Astrocyte (in vitro differentiated cells and primary cell): ENCODE measurements at regions not wholly inside any gene's neighbourhood (a gene's known extent, or its start where the extent isn't known, plus 50 kb on each side); places are given as distances from the start of the nearest gene placed in this dataset.

Experiments used
- DNase-seq: peaks from one replicate; pipeline ENCODE4 v3.0.0-alpha.2; 2010; ENCODE audit warnings: low read depth
- FAIRE-seq: peaks from 2 replicates; lab custom pipeline; 2011; peaks lifted over from hg19 to GRCh38; lab: Jason Lieb, UNC
- H2AFZ ChIP-seq: 2 replicates; pipeline ENCODE4 v1.6.0; 2012; ENCODE audit warnings: low read depth, low read length, inconsistent platforms
- H3K27ac ChIP-seq: 2 replicates; pipeline ENCODE4 v1.5.1; 2011; ENCODE audit warnings: low read depth, low read length, inconsistent platforms
- H3K27me3 ChIP-seq: 2 replicates; pipeline ENCODE4 v1.6.0; 2011; ENCODE audit warnings: low read length, inconsistent platforms; ENCODE audit not compliant: insufficient read depth
- H3K36me3 ChIP-seq: 2 replicates; pipeline ENCODE4 v1.5.1; 2011; ENCODE audit warnings: low read length, inconsistent platforms; ENCODE audit not compliant: insufficient read depth
- H3K4me1 ChIP-seq: 2 replicates; pipeline ENCODE4 v1.5.1; 2011; ENCODE audit warnings: low read length, inconsistent platforms; ENCODE audit not compliant: insufficient read depth
- H3K4me2 ChIP-seq: 2 replicates; pipeline ENCODE4 v1.6.0; 2012; ENCODE audit warnings: low read length, inconsistent platforms
- H3K4me3 ChIP-seq: 2 replicates; pipeline ENCODE4 v1.5.1; 2011; ENCODE audit warnings: low read depth, mild to moderate bottlenecking, low read length, inconsistent platforms; ENCODE audit not compliant: insufficient read depth
- H3K79me2 ChIP-seq: 2 replicates; pipeline ENCODE4 v1.6.0; 2012; ENCODE audit warnings: mild to moderate bottlenecking, low read length, inconsistent platforms; ENCODE audit not compliant: insufficient read depth
- H3K9ac ChIP-seq: 2 replicates; pipeline ENCODE4 v1.6.0; 2012; ENCODE audit warnings: mild to moderate bottlenecking, low read length, inconsistent platforms
- H3K9me3 ChIP-seq: 2 replicates; pipeline ENCODE4 v1.5.1; 2012; ENCODE audit warnings: low read depth, mild to moderate bottlenecking, low read length, inconsistent platforms; ENCODE audit not compliant: insufficient read depth
- H4K20me1 ChIP-seq: 2 replicates; pipeline ENCODE4 v1.6.0; 2012; ENCODE audit warnings: low read length, inconsistent platforms; ENCODE audit not compliant: insufficient read depth
- H3K27ac Mint-ChIP-seq: one replicate; pipeline ENCODE4 v1.8.0; 2021; ENCODE audit warnings: mild to moderate bottlenecking, mixed read lengths; ENCODE audit not compliant: unreplicated experiment
- H3K27me3 Mint-ChIP-seq: one replicate; pipeline ENCODE4 v1.8.0; 2021; ENCODE audit warnings: low read depth, mixed read lengths; ENCODE audit not compliant: unreplicated experiment
- H3K36me3 Mint-ChIP-seq: one replicate; pipeline ENCODE4 v1.8.0; 2021; ENCODE audit warnings: low read depth, mixed read lengths; ENCODE audit not compliant: unreplicated experiment
- H3K4me1 Mint-ChIP-seq: one replicate; pipeline ENCODE4 v1.8.0; 2021; ENCODE audit warnings: low read depth, mixed read lengths; ENCODE audit not compliant: unreplicated experiment
- H3K4me3 Mint-ChIP-seq: one replicate; pipeline ENCODE4 v1.8.0; 2021; ENCODE audit warnings: mild to moderate bottlenecking, moderate library complexity, mixed read lengths; ENCODE audit not compliant: unreplicated experiment
- H3K9me3 Mint-ChIP-seq: one replicate; pipeline ENCODE4 v1.8.0; 2021; ENCODE audit warnings: mild to moderate bottlenecking, mixed read lengths; ENCODE audit not compliant: unreplicated experiment
- CTCF ChIP-seq: IDR thresholded peaks from 2 replicates; pipeline ENCODE4 v1.5.1; 2011; ENCODE audit warnings: low read depth, mild to moderate bottlenecking, inconsistent platforms, low read length, moderate library complexity; ENCODE audit not compliant: insufficient read depth
- EZH2 ChIP-seq: IDR thresholded peaks from 2 replicates; pipeline ENCODE4 v1.6.1; 2012; ENCODE audit warnings: mild to moderate bottlenecking, low read length, inconsistent platforms; ENCODE audit not compliant: insufficient read depth

- Histone ChIP-seq H3K4me2 (no peak overlapping the region), H3K9me3 (no peaks in the 10 kb centered on the region), H3K36me3 (no peaks in the 10 kb centered on the region), H3K4me3 (no peak overlapping the region), H2AFZ (no peak overlapping the region), H3K27me3 (no peaks in the 10 kb centered on the region), H4K20me1 (no peaks in the 10 kb centered on the region), H3K4me1 (no peaks in the 10 kb centered on the region), H3K9ac (no peak overlapping the region), H3K27ac (no peak overlapping the region), H3K79me2 (no peaks in the 10 kb centered on the region)
- FAIRE-seq (no peak), DNase-seq (no peak)
- Mint-ChIP-seq H3K27ac (no peak overlapping the region), H3K4me3 (no peak overlapping the region), H3K4me1 (no peaks in the 10 kb centered on the region), H3K27me3 (peaks cover 12% of the 10 kb centered on the region), H3K9me3 (peaks cover 4% of the 10 kb centered on the region), H3K36me3 (no peaks in the 10 kb centered on the region)
- no peak for TF ChIP-seq EZH2
- no peak for TF ChIP-seq CTCF
Measured at GRCh38 chr6:6766230-6766905, 177.8 kb downstream of the LY86 start.

- Histone ChIP-seq H3K4me1 (no peaks in the 10 kb centered on the region), H3K27ac (no peak overlapping the region), H3K4me2 (no peak overlapping the region), H3K27me3 (no peaks in the 10 kb centered on the region), H3K4me3 (no peak overlapping the region), H3K79me2 (no peaks in the 10 kb centered on the region), H3K9me3 (no peaks in the 10 kb centered on the region), H3K9ac (no peak overlapping the region), H4K20me1 (no peaks in the 10 kb centered on the region), H3K36me3 (no peaks in the 10 kb centered on the region), H2AFZ (no peak overlapping the region)
- no peak overlapping the region for H3K27ac Mint-ChIP-seq
- no peak for DNase-seq
- H3K4me1 Mint-ChIP-seq = no peaks in the 10 kb centered on the region
- H3K9me3 Mint-ChIP-seq = peaks cover 4% of the 10 kb centered on the region
- peaks cover 4% of the 10 kb centered on the region for H3K27me3 Mint-ChIP-seq
- no peak overlapping the region for H3K4me3 Mint-ChIP-seq
- no peak for FAIRE-seq
- TF ChIP-seq CTCF (no peak), EZH2 (no peak)
- H3K36me3 Mint-ChIP-seq = no peaks in the 10 kb centered on the region
Measured at GRCh38 chr6:6769466-6769865, 180.9 kb downstream of the LY86 start.

- H3K27me3 Mint-ChIP-seq = peaks cover 4% of the 10 kb centered on the region
Measured at GRCh38 chr6:6771224-6771945, 182.9 kb downstream of the LY86 start.

More at GRCh38 chr6:6771224-6771945, 182.9 kb downstream of the LY86 start:
- Mint-ChIP-seq H3K27ac (no peak overlapping the region), H3K4me3 (no peak overlapping the region), H3K4me1 (no peaks in the 10 kb centered on the region), H3K36me3 (no peaks in the 10 kb centered on the region), H3K9me3 (peaks cover 4% of the 10 kb centered on the region)
- no peaks in the 10 kb centered on the region for H4K20me1 ChIP-seq
- FAIRE-seq = no peak
- no peak overlapping the region for H3K9ac ChIP-seq
- peaks cover 8% of the 10 kb centered on the region for H3K27me3 ChIP-seq
- no peak for TF ChIP-seq CTCF
- TF ChIP-seq EZH2 = no peak
- no peaks in the 10 kb centered on the region for H3K9me3 ChIP-seq
- no peak overlapping the region for H3K27ac ChIP-seq
- no peak overlapping the region for H3K4me3 ChIP-seq
- no peaks in the 10 kb centered on the region for H3K79me2 ChIP-seq
- no peak for DNase-seq
- no peak overlapping the region for H2AFZ ChIP-seq
- H3K36me3 ChIP-seq = no peaks in the 10 kb centered on the region
- H3K4me2 ChIP-seq = no peak overlapping the region
- no peaks in the 10 kb centered on the region for H3K4me1 ChIP-seq
